ENCODE measurements at regions not wholly inside any gene's neighbourhood (a gene's known extent, or its start where the extent isn't known, plus 50 kb on each side); places are given as distances from the start of the nearest gene placed in this dataset.

- TF ChIP-seq ZNF597 (CRISPR knock-in tag; IDR thresholded peaks at IDR 0.05) (no peak), ZC3H13 (CRISPR knock-in tag; IDR thresholded peaks at IDR 0.05) (no peak), CENPX (CRISPR knock-in tag; IDR thresholded peaks at IDR 0.05) (no peak), ZNF234 (CRISPR knock-in tag; conservative IDR thresholded peaks at IDR 0.05) (no peak), ZNF674 (CRISPR knock-in tag; IDR thresholded peaks at IDR 0.05; ENCODE audit: low read depth) (no peak), SATB2 (CRISPR knock-in tag; IDR thresholded peaks at IDR 0.05) (no peak), SETDB1 (CRISPR knock-in tag; IDR thresholded peaks at IDR 0.05; ENCODE audit: borderline replicate concordance) (no peak), EZH2 (conservative IDR thresholded peaks at IDR 0.05; ENCODE audit: low read depth, low read length) (no peak), KDM6A (CRISPR knock-in tag; IDR thresholded peaks at IDR 0.05; ENCODE audit: low read depth) (no peak), RNF2 (conservative IDR thresholded peaks at IDR 0.05; ENCODE audit: low read depth) (0 out of 2 replicates have a peak, but pooled peaks have one; percentile 48), MIXL1 (CRISPR knock-in tag; IDR thresholded peaks at IDR 0.05) (no peak; the same call in 1 of the 2 replicates), KMT2A (CRISPR knock-in tag; IDR thresholded peaks at IDR 0.05) (peak; percentile 50; the same call in 1 of the 2 replicates), CBX1 (IDR thresholded peaks at IDR 0.05; ENCODE audit: low read depth) (no peak), DR1 (CRISPR knock-in tag; IDR thresholded peaks at IDR 0.05) (no peak), ZKSCAN8 (CRISPR knock-in tag; IDR thresholded peaks at IDR 0.05; ENCODE audit: borderline replicate concordance) (peak; percentile 30; the same call in 1 of the 2 replicates), KLF12 (CRISPR knock-in tag; IDR thresholded peaks at IDR 0.05; ENCODE audit: borderline replicate concordance) (no peak), SSRP1 (CRISPR knock-in tag; IDR thresholded peaks at IDR 0.05) (no peak), SMARCE1 (IDR thresholded peaks at IDR 0.05; ENCODE audit: borderline replicate concordance) (no peak), REXO4 (CRISPR knock-in tag; IDR thresholded peaks at IDR 0.05; ENCODE audit: borderline replicate concordance) (no peak), ZEB1 (IDR thresholded peaks at IDR 0.05; ENCODE audit: insufficient replicate concordance, low read depth) (no peak), ZNF609 (CRISPR knock-in tag; IDR thresholded peaks at IDR 0.05; ENCODE audit: borderline replicate concordance) (no peak), PHF20 (CRISPR knock-in tag; IDR thresholded peaks at IDR 0.05) (no peak), MIER3 (CRISPR knock-in tag; IDR thresholded peaks at IDR 0.05; ENCODE audit: borderline replicate concordance) (no peak), ATRX (CRISPR knock-in tag; IDR thresholded peaks at IDR 0.05; ENCODE audit: borderline replicate concordance) (no peak), MYPOP (CRISPR knock-in tag; IDR thresholded peaks at IDR 0.05) (no peak), ZFP62 (CRISPR knock-in tag; IDR thresholded peaks at IDR 0.05) (no peak), TEAD3 (CRISPR knock-in tag; optimal IDR thresholded peaks at IDR 0.05; ENCODE audit: borderline replicate concordance) (peak; percentile 52)
Observed at GRCh38 chr13:27362064-27362751, 62.2 kb upstream of the GTF3A start (continued).
